ENCODE measurements at regions not wholly inside any gene's neighbourhood (a gene's known extent, or its start where the extent isn't known, plus 50 kb on each side); places are given as distances from the start of the nearest gene placed in this dataset.

DNA sequence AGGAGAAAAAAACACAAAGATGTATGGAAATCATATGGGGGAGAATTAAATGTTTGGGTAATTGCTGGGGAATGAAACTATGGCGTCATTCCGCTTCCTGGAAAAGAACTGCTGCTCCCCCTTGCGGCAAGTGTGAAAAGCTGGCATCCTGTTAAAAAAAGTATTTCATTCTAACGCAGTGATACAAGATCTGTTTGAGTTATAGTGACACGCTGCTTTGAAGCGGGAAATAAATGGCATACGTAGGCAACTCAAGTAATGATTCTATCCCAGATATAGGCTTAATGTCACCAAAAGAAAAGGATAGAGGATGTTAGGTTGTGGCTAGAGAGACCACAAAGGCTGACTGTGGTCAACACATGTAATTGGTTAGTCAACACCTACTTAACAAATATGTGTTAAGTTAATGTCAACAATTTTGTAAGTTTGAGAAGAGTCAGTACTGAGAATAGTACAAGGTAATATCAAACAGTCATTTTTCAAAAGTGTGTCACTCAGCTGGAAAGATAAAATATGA, 70.2 kb upstream of the ALDH1A1 start:
- no peak for DNase-seq (ENCODE audit: low spot score)

GRCh38 chr9:73022353-73022752, 69.5 kb upstream of the ALDH1A1 start:
- no peak for DNase-seq (ENCODE audit: low spot score)
- intact Hi-C loops (cut with DNase I): loop anchor here (2.0 to 5.0 kb wide), 2 partner anchors 150 to 164 kb away; no protein-coding TSS in a partner anchor

More for the DNA sequence above, 70.2 kb upstream of the ALDH1A1 start:
- intact Hi-C loops (cut with DNase I): loop anchor here (2.0 to 5.0 kb wide), 2 partner anchors 151 to 164 kb away; no protein-coding TSS in a partner anchor

- intact Hi-C loops (cut with DNase I): loop anchor here (5.0 kb wide), 1 partner anchor 149 kb away; no protein-coding TSS in a partner anchor
- no peak for DNase-seq (ENCODE audit: low spot score)
Measured at GRCh38 chr9:73020877-73021276, 68.0 kb upstream of the ALDH1A1 start.

DNA sequence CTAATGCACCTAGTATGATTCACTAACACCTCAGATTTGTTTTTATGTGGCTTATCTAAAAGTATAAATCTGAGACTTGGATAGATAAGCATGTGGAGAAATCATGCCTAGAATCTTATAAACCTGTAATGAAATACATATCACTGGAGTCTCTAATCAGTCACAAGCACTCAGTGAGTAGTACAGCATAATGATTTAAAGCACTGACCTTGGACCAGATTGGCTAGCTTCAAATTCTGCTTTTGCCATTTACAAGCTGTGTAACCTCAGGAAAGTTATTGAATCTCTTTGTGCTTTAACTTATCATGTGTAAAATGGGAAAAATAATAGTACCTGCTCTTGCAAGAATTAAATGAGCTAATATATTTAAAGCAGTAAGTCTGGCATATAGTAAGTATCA, 61.2 kb upstream of the ALDH1A1 start:
- DNase-seq (ENCODE audit: low spot score): no peak
- intact Hi-C loops (cut with DNase I): loop anchor here (10.0 kb wide), 1 partner anchor 59 kb away; the partner anchor contains the start of gene ALDH1A1

GRCh38 chr9:73011956-73012355, 59.1 kb upstream of the ALDH1A1 start:
- intact Hi-C loops (cut with DNase I): loop anchor here (10.0 kb wide), 1 partner anchor 57 kb away; the partner anchor contains the start of gene ALDH1A1
- no peak for DNase-seq (ENCODE audit: low spot score)

DNA sequence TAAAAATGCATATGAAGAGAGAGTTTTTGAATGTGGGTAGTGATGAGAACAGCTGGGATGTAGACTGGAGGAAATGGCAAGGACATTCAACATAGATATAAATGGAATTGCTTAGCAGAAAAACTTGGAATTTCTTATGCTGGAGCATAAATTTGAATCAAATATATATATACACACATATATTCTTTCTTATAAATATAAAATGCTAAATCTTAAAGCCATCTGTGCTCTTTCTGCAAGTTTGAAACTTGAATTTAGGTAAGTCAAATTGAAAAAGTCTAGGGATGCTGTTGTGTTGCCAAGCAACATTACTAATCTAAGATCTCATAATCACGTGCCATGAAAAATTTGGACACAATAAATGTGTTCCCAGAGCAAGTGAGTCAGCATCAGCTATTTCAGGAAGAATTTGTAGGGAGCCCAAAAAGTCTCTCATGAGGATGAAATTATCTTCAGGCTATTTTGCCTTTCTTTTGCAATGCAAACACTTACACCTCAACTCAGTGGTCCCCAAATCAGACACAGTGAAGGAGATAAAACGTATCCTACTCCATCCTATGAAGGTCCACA, 58.4 kb upstream of the ALDH1A1 start:
- DNase-seq (ENCODE audit: low spot score): no peak
- intact Hi-C loops (cut with DNase I): loop anchor here (10.0 kb wide), 1 partner anchor 56 kb away; the partner anchor contains the start of gene ALDH1A1

- no peak for DNase-seq (ENCODE audit: low spot score)
- intact Hi-C loops (cut with DNase I): loop anchor here (10.0 kb wide), 1 partner anchor 55 kb away; the partner anchor contains the start of gene ALDH1A1
Measured at GRCh38 chr9:73009649-73010288, 56.9 kb upstream of the ALDH1A1 start.

- DNase-seq (ENCODE audit: low spot score): no peak
- intact Hi-C loops (cut with DNase I): no loop called here
Measured at GRCh38 chr9:73007966-73008672, 55.3 kb upstream of the ALDH1A1 start.

GRCh38 chr9:73006986-73007385, 54.1 kb upstream of the ALDH1A1 start:
- no peak for DNase-seq (ENCODE audit: low spot score)
- intact Hi-C loops (cut with DNase I): no loop called here

All from cardiac septum (tissue), 1 donor.